Neural progenitor cell (in vitro differentiated cells): ENCODE measurements at regions not wholly inside any gene's neighbourhood (a gene's known extent, or its start where the extent isn't known, plus 50 kb on each side); places are given as distances from the start of the nearest gene placed in this dataset.

Source experiments
- DNase-seq: peaks from one replicate; pipeline ENCODE4 v3.0.0-alpha.2; 2016; ENCODE audit warnings: low spot score
- H2AFZ ChIP-seq: fragments of 200-600 bp; sonication (generic); replicated peaks from 2 replicates; pipeline ENCODE4 v1.6.1; 2016; ENCODE audit warnings: antibody characterized with exemption
- H3F3A ChIP-seq: fragments of 200-600 bp; sonication (generic); 2 replicates; pipeline ENCODE4 v1.6.1; 2016; ENCODE audit warnings: antibody characterized with exemption, low read depth
- H3K27ac ChIP-seq: fragments of 200-600 bp; sonication (generic); 2 replicates; pipeline ENCODE4 v1.5.1; 2016; ENCODE audit warnings: mild to moderate bottlenecking
- H3K27me3 ChIP-seq: fragments of 200-600 bp; sonication (generic); 2 replicates; pipeline ENCODE4 v1.6.1; 2016; ENCODE audit warnings: mild to moderate bottlenecking, moderate library complexity
- H3K36me3 ChIP-seq: fragments of 200-600 bp; sonication (generic); 2 replicates; pipeline ENCODE4 v1.5.1; 2016
- H3K4me1 ChIP-seq: fragments of 200-600 bp; sonication (generic); 2 replicates; pipeline ENCODE4 v1.6.1; 2016; ENCODE audit warnings: mixed run types
- H3K4me2 ChIP-seq: fragments of 200-600 bp; sonication (generic); 2 replicates; pipeline ENCODE4 v1.6.1; 2016
- H3K4me3 ChIP-seq: fragments of 200-600 bp; sonication (generic); 2 replicates; pipeline ENCODE4 v1.5.1; 2016
- H3K79me2 ChIP-seq: fragments of 200-600 bp; sonication (generic); 2 replicates; pipeline ENCODE4 v1.6.1; 2016; ENCODE audit warnings: low read depth
- H3K9ac ChIP-seq: fragments of 200-600 bp; sonication (generic); 2 replicates; pipeline ENCODE4 v1.6.1; 2016
- H3K9me3 ChIP-seq: fragments of 200-600 bp; sonication (generic); 2 replicates; pipeline ENCODE4 v1.5.1; 2016; ENCODE audit warnings: low read depth
- H4K20me1 ChIP-seq: fragments of 200-600 bp; sonication (generic); 2 replicates; pipeline ENCODE4 v1.6.1; 2016; ENCODE audit warnings: low read depth
- H3K27ac Mint-ChIP-seq: 3 replicates; pipeline ENCODE4 v1.8.0; 2021; ENCODE audit warnings: mixed read lengths
- H3K27me3 Mint-ChIP-seq: 2 replicates; pipeline ENCODE4 v1.8.0; 2022; ENCODE audit warnings: low read depth, mild to moderate bottlenecking, inconsistent platforms, moderate library complexity, mixed read lengths; ENCODE audit not compliant: insufficient read depth
- H3K36me3 Mint-ChIP-seq: 3 replicates; pipeline ENCODE4 v1.8.0; 2021; ENCODE audit warnings: mixed read lengths
- H3K4me1 Mint-ChIP-seq: 3 replicates; pipeline ENCODE4 v1.8.0; 2021; ENCODE audit warnings: mixed read lengths
- H3K4me3 Mint-ChIP-seq: 3 replicates; pipeline ENCODE4 v1.8.0; 2021; ENCODE audit warnings: mild to moderate bottlenecking, moderate library complexity, mixed read lengths
- H3K9me3 Mint-ChIP-seq: 3 replicates; pipeline ENCODE4 v1.8.0; 2020; ENCODE audit warnings: mixed read lengths
- CTCF ChIP-seq: fragments of 200-600 bp; sonication (generic); IDR thresholded peaks from 2 replicates; pipeline ENCODE4 v1.5.1; 2017; ENCODE audit warnings: antibody characterized with exemption, mild to moderate bottlenecking
- EZH2 ChIP-seq: fragments of 200-600 bp; sonication (generic); IDR thresholded peaks from 2 replicates; pipeline ENCODE4 v1.6.1; 2017; ENCODE audit warnings: antibody characterized with exemption, mild to moderate bottlenecking, moderate library complexity
- EZH2phosphoT487 ChIP-seq: fragments of 200-600 bp; sonication (generic); IDR thresholded peaks from 2 replicates; pipeline ENCODE4 v1.6.1; 2017; ENCODE audit warnings: antibody characterized with exemption

GRCh38 chr1:73623946-73624345, 574.0 kb downstream of the LRRIQ3 start:
- H3K36me3 ChIP-seq: no peaks in the 10 kb centered on the region
- no peak for DNase-seq
- H3K9me3 Mint-ChIP-seq: peaks cover 5% of the 10 kb centered on the region
- no peaks in the 10 kb centered on the region for H3K9me3 ChIP-seq
- no peaks in the 10 kb centered on the region for H3F3A ChIP-seq
- H3K4me3 Mint-ChIP-seq: no peak overlapping the region
- H3K27me3 Mint-ChIP-seq: no peaks in the 10 kb centered on the region
- H3K4me1 ChIP-seq: no peaks in the 10 kb centered on the region
- no peak overlapping the region for H3K4me2 ChIP-seq
- H2AFZ ChIP-seq: no peak overlapping the region
- H4K20me1 ChIP-seq: no peaks in the 10 kb centered on the region
- H3K36me3 Mint-ChIP-seq: no peaks in the 10 kb centered on the region
- no peak for TF ChIP-seq CTCF
- no peak for TF ChIP-seq EZH2
- TF ChIP-seq EZH2phosphoT487: no peak
- H3K9ac ChIP-seq: no peak overlapping the region
- no peaks in the 10 kb centered on the region for H3K27me3 ChIP-seq
- no peak overlapping the region for H3K4me3 ChIP-seq
- H3K27ac ChIP-seq: no peak overlapping the region
- H3K27ac Mint-ChIP-seq: no peak overlapping the region
- no peaks in the 10 kb centered on the region for H3K79me2 ChIP-seq
- no peaks in the 10 kb centered on the region for H3K4me1 Mint-ChIP-seq

- Histone ChIP-seq H3K27ac (no peak overlapping the region), H2AFZ (no peak overlapping the region), H3K4me3 (no peak overlapping the region), H3K9me3 (no peaks in the 10 kb centered on the region), H3K4me1 (no peaks in the 10 kb centered on the region), H3K4me2 (no peak overlapping the region), H3K27me3 (no peaks in the 10 kb centered on the region), H3F3A (no peaks in the 10 kb centered on the region), H3K36me3 (no peaks in the 10 kb centered on the region), H3K9ac (no peak overlapping the region), H3K79me2 (no peaks in the 10 kb centered on the region), H4K20me1 (no peaks in the 10 kb centered on the region)
- no peak overlapping the region for H3K4me3 Mint-ChIP-seq
- no peak overlapping the region for H3K27ac Mint-ChIP-seq
- DNase-seq: no peak
- TF ChIP-seq EZH2: no peak
- no peak for TF ChIP-seq EZH2phosphoT487
- no peak for TF ChIP-seq CTCF
- no peaks in the 10 kb centered on the region for H3K36me3 Mint-ChIP-seq
- no peaks in the 10 kb centered on the region for H3K4me1 Mint-ChIP-seq
- H3K27me3 Mint-ChIP-seq: no peaks in the 10 kb centered on the region
- H3K9me3 Mint-ChIP-seq: no peaks in the 10 kb centered on the region
These were observed 580.8 kb downstream of the LRRIQ3 start for GRCh38 chr1:73617145-73617544.

GRCh38 chr1:73611681-73612080, 586.3 kb downstream of the LRRIQ3 start:
- no peak overlapping the region for H2AFZ ChIP-seq
- no peak overlapping the region for H3K4me3 ChIP-seq
- H3K36me3 ChIP-seq: no peaks in the 10 kb centered on the region
- no peak overlapping the region for H3K27ac Mint-ChIP-seq
- H3K4me3 Mint-ChIP-seq: no peak overlapping the region
- no peaks in the 10 kb centered on the region for H3K27me3 ChIP-seq
- no peaks in the 10 kb centered on the region for H4K20me1 ChIP-seq
- H3K4me1 Mint-ChIP-seq: peaks cover 13% of the 10 kb centered on the region
- H3K9ac ChIP-seq: no peak overlapping the region
- DNase-seq: no peak
- peaks cover 2% of the 10 kb centered on the region for H3K9me3 Mint-ChIP-seq
- H3K4me2 ChIP-seq: no peak overlapping the region
- TF ChIP-seq EZH2phosphoT487 (no peak), EZH2 (no peak), CTCF (no peak)
- no peaks in the 10 kb centered on the region for H3K27me3 Mint-ChIP-seq
- H3K4me1 ChIP-seq: no peaks in the 10 kb centered on the region
- no peaks in the 10 kb centered on the region for H3F3A ChIP-seq
- H3K36me3 Mint-ChIP-seq: no peaks in the 10 kb centered on the region
- no peaks in the 10 kb centered on the region for H3K9me3 ChIP-seq
- H3K27ac ChIP-seq: no peak overlapping the region
- H3K79me2 ChIP-seq: no peaks in the 10 kb centered on the region

GRCh38 chr1:73604739-73605138, 593.2 kb downstream of the LRRIQ3 start:
- Histone ChIP-seq H3K9me3 (no peaks in the 10 kb centered on the region), H3F3A (no peaks in the 10 kb centered on the region), H3K4me3 (no peak overlapping the region), H4K20me1 (no peaks in the 10 kb centered on the region), H3K27ac (no peak overlapping the region), H3K27me3 (no peaks in the 10 kb centered on the region), H3K79me2 (no peaks in the 10 kb centered on the region), H3K4me1 (peaks cover 11% of the 10 kb centered on the region), H2AFZ (no peak overlapping the region), H3K4me2 (no peak overlapping the region), H3K9ac (no peak overlapping the region), H3K36me3 (no peaks in the 10 kb centered on the region)
- H3K27me3 Mint-ChIP-seq: no peaks in the 10 kb centered on the region
- H3K4me3 Mint-ChIP-seq: no peak overlapping the region
- TF ChIP-seq EZH2: no peak
- no peak for TF ChIP-seq CTCF
- TF ChIP-seq EZH2phosphoT487: no peak
- H3K9me3 Mint-ChIP-seq: peaks cover 13% of the 10 kb centered on the region
- H3K4me1 Mint-ChIP-seq: peaks cover 16% of the 10 kb centered on the region
- H3K27ac Mint-ChIP-seq: no peak overlapping the region
- peaks cover 2% of the 10 kb centered on the region for H3K36me3 Mint-ChIP-seq
- DNase-seq: no peak
